ENCODE measurements at regions not wholly inside any gene's neighbourhood (a gene's known extent, or its start where the extent isn't known, plus 50 kb on each side); places are given as distances from the start of the nearest gene placed in this dataset.
"Not testable (repeated sequence)": the region's sequence is repeated elsewhere in the genome, so short reads cannot be mapped to it uniquely, and the experiment has no call there.

GRCh38 chr10:56547163-56547562 is 186.1 kb upstream of the ZWINT start:
- no peak for DNase-seq

GRCh38 chr10:56537984-56538383 is 176.9 kb upstream of the ZWINT start:
- DNase-seq: no peak

- DNase-seq: no peak
Measured at GRCh38 chr10:56522166-56522565, 161.1 kb upstream of the ZWINT start.

GRCh38 chr10:56508562-56508961 is 147.5 kb upstream of the ZWINT start:
- DNase-seq: no peak

- DNase-seq: no peak
Measured at GRCh38 chr10:56507033-56507432, 146.0 kb upstream of the ZWINT start.

- no peak for DNase-seq
Measured at GRCh38 chr10:56505555-56505954, 144.5 kb upstream of the ZWINT start.

- no peak for DNase-seq
Measured at GRCh38 chr10:56496186-56496486, 135.1 kb upstream of the ZWINT start.

GRCh38 chr10:56487746-56488145 is 126.7 kb upstream of the ZWINT start:
- no peak for DNase-seq

GRCh38 chr10:56481521-56482091 is 120.5 kb upstream of the ZWINT start:
- DNase-seq: no peak

GRCh38 chr10:56472978-56473377 is 111.9 kb upstream of the ZWINT start:
- no peak for DNase-seq

- DNase-seq: no peak
Measured at GRCh38 chr10:56470701-56471100, 109.6 kb upstream of the ZWINT start.

GRCh38 chr10:56469482-56469881 is 108.4 kb upstream of the ZWINT start:
- no peak for DNase-seq

GRCh38 chr10:56466005-56466404 is 104.9 kb upstream of the ZWINT start:
- DNase-seq: no peak

- no peak for DNase-seq
Measured at GRCh38 chr10:56449770-56450169, 88.7 kb upstream of the ZWINT start.

GRCh38 chr10:56447613-56448012 is 86.6 kb upstream of the ZWINT start:
- DNase-seq: not testable (repeated sequence)

- DNase-seq: not testable (repeated sequence)
Measured at GRCh38 chr10:56441337-56441736, 80.3 kb upstream of the ZWINT start.

Data from DMS79 treated with DMSO at 0.1 percent for 48 hours (cell line).